ENCODE measurements at regions not wholly inside any gene's neighbourhood (a gene's known extent, or its start where the extent isn't known, plus 50 kb on each side); places are given as distances from the start of the nearest gene placed in this dataset.

- DNase-seq (ENCODE audit: low spot score) = no peak
- in situ Hi-C loops (cut with MboI; ENCODE audit: low sequenced_read_pairs, unreplicated experiment) = no loop called here
- no peak for TF ChIP-seq CTCF (IDR thresholded peaks at IDR 0.05; ENCODE audit: borderline replicate concordance, control extremely low read depth, extremely low read depth, insufficient read depth, missing control alignments)
These were observed 538.2 kb upstream of the TMEM132C start for GRCh38 chr12:127728729-127729128.

- in situ Hi-C loops (cut with MboI; ENCODE audit: low sequenced_read_pairs, unreplicated experiment) = no loop called here
- DNase-seq (ENCODE audit: low spot score) = no peak
- TF ChIP-seq CTCF (IDR thresholded peaks at IDR 0.05; ENCODE audit: borderline replicate concordance, control extremely low read depth, extremely low read depth, insufficient read depth, missing control alignments) = no peak
These were observed 537.6 kb upstream of the TMEM132C start for GRCh38 chr12:127729381-127729780.

GRCh38 chr12:127731657-127732056 is 535.3 kb upstream of the TMEM132C start:
- DNase-seq (ENCODE audit: low spot score) = no peak
- no peak for TF ChIP-seq CTCF (IDR thresholded peaks at IDR 0.05; ENCODE audit: borderline replicate concordance, control extremely low read depth, extremely low read depth, insufficient read depth, missing control alignments)
- in situ Hi-C loops (cut with MboI; ENCODE audit: low sequenced_read_pairs, unreplicated experiment) = no loop called here

- no peak for TF ChIP-seq CTCF (IDR thresholded peaks at IDR 0.05; ENCODE audit: borderline replicate concordance, control extremely low read depth, extremely low read depth, insufficient read depth, missing control alignments)
- in situ Hi-C loops (cut with MboI; ENCODE audit: low sequenced_read_pairs, unreplicated experiment) = no loop called here
- DNase-seq (ENCODE audit: low spot score) = no peak
These were observed 524.7 kb upstream of the TMEM132C start for GRCh38 chr12:127742231-127742630.

GRCh38 chr12:127745469-127746212 is 521.3 kb upstream of the TMEM132C start:
- in situ Hi-C loops (cut with MboI; ENCODE audit: low sequenced_read_pairs, unreplicated experiment) = no loop called here
- TF ChIP-seq CTCF (IDR thresholded peaks at IDR 0.05; ENCODE audit: borderline replicate concordance, control extremely low read depth, extremely low read depth, insufficient read depth, missing control alignments) = no peak

GRCh38 chr12:127749416-127749815 is 517.6 kb upstream of the TMEM132C start:
- DNase-seq (ENCODE audit: low spot score) = no peak
- TF ChIP-seq CTCF (IDR thresholded peaks at IDR 0.05; ENCODE audit: borderline replicate concordance, control extremely low read depth, extremely low read depth, insufficient read depth, missing control alignments) = no peak
- in situ Hi-C loops (cut with MboI; ENCODE audit: low sequenced_read_pairs, unreplicated experiment) = no loop called here

More at GRCh38 chr12:127745469-127746212, 521.3 kb upstream of the TMEM132C start:
- no peak for DNase-seq (ENCODE audit: low spot score)

Measured in GM13976 (cell line).